HG02623 (cell line): ENCODE measurements at regions not wholly inside any gene's neighbourhood (a gene's known extent, or its start where the extent isn't known, plus 50 kb on each side); places are given as distances from the start of the nearest gene placed in this dataset.

Source experiments
- ATAC-seq: cut with Tn5 transposase; IDR thresholded peaks from one replicate; pipeline ENCODE4 v1.9.1; 2021; ENCODE audit warnings: moderate library complexity; ENCODE audit not compliant: unreplicated experiment

DNA sequence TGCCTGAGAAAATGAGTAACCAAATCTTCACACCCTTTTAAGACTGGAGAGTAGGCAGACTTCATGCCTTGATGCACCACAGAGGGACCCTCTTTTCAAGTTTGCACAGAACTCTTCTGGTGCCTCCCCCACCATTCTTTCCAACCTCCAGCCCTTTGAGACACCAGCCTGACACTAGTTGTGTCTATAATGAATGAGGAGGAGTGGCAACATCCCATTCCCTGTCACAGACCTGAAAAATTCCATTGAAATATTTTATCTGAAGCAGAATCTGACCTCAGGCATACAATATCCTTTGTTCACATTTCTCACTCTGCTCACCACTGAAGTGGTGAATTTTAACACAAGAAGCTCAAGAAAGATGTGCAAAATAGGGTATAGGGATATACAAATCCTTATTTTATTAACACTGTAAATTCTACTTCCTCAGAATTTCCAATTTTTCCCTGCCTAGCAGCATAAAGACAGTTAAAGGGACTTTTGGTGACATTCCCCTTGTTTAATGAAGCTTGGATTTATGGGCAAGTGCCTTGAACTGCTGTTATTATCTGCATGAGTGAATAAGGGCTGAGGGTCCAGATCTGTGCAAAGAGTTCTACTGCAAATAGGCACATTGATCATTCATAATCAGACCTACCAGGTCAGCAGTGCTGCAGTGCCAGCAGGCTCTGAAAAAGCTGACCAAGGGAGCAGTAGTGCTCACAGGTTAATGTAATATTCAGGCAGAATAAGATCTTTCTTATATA is 149.9 kb upstream of the PAQR3 start:
- ATAC-seq: no peak

GRCh38 chr4:79087071-79087470 is 147.8 kb upstream of the PAQR3 start:
- ATAC-seq: no peak

- ATAC-seq: no peak
Measured at GRCh38 chr4:79083406-79084010, 144.3 kb upstream of the PAQR3 start.

DNA sequence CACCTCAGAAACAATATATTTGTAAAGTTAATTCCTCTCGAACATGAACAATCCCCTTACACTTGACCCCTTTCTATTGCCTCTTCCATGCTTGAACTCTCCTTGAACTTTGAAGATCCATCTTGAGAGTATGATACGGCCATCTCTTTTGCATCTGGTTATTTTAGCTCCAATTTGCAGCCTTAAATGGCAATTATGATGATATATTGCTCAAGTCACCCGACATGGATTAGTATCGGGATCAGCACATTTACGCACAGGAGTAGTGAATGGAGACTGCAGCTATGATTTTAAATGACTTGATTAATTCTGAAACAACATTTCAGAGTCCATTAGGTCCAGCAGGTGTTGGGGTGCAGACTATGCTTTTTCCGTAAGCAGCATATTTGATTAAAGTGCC is 143.8 kb upstream of the PAQR3 start:
- no peak for ATAC-seq

DNA sequence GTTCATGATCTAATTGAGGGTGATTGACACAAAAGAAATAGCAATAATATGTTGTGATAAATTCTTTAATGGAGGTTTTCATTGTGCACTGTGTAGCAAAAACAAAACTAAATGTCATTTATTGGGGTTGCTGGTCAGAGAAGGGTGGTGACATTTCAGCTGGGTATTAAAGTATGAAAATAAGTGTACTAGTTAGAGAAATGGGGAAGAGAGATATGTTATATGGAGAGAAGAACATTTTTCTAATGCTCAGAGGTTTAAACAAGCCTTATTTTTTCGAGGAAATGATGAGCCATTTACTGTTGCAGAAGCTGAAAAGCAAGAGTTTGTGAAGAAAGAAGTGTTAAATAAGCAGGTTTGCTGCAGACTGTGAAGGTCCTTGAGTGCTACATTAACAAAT is 142.7 kb upstream of the PAQR3 start:
- ATAC-seq: no peak

- ATAC-seq: no peak
Measured at GRCh38 chr4:79078339-79078738, 139.1 kb upstream of the PAQR3 start.

- ATAC-seq: no peak
Measured at GRCh38 chr4:79074040-79074439, 134.8 kb upstream of the PAQR3 start.

DNA sequence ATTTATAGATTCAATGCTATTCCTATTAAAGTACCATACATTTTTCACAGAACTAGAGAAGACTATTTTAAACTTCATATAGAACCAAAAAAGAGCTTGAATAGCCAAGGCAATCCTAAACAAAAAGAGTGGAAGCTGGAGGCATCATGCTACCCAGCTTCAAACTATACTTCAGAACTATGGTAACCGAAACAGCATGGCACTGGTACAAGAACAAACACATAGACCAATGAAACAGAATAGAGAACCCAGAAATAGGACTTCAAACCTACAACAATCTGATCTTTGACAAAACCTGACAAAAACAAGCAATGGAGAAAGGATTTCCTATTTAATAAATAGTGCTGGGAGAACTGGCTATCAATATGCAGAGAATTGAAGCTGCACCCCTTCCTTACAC is 134.2 kb upstream of the PAQR3 start:
- ATAC-seq: no peak

DNA sequence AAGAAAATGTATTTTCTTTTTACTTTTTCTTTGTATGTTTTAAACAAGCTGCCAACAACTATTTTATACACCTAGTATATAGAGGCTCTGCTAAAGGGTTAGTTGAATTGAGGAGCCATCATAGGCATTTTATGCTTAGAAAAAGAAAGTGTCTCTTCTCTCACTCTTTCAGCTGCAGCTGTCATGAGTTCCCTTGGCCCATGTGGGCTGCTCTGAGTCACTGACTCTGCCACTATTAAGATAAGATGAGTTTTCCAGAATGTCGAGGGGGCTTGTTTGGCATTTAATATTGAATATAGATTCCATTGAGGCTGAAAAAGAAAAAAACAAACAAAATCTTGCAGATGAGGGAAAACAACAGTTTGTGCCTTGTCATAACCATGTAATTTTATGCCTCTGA is 126.0 kb upstream of the PAQR3 start:
- ATAC-seq: no peak

DNA sequence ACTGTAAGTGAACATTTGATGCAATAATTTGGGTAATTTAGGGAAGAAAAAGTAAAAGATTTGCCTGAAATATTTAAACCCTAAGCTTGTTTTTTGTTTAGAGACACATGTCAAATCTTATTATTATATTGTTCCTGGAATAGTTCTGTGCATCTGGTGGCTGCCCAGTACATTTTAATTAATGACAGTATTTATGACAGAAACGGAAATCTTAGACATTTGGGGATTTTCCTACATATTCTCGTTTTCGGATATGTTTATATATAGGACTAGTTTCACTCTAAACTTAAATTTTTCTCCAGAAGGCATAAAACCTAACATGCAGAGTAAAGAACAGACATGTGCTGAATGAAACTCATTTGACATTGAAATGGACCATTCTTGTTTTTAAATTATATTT is 125.6 kb upstream of the PAQR3 start:
- ATAC-seq: no peak

DNA sequence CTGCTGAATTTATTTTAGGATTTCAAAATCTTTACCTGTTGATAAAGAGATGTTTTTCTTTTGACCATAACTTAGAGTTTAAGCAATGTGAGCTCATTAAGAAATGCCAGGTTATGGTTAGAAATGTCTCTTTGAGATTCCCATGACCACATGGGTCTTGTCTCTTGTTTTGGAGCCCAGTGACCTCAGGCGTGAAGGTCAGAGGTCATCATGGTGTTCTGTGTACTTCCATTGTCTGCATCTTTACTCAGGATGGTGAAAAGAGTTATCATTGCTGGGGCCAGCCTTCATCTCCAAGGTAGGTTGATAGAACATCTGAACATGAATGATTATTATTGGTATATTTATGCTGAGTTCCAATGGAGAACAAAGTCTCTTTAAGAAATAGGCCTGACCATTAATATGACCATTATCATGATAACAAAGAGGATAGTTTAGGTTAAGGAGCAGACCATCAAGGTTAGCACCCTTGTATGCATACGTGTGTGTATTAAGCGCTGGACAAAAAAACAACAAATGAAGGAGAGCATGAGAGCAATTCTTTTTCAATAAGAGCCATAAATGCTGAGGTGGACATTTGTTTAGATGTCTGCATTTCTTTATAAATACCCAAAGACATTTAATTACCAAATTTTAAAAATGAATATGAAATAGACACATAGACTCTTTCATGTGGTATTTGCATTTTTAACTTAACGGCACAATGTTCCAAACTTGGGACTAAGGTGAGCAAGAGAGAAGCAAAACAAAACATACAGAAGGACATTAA is 120.6 kb upstream of the PAQR3 start:
- no peak for ATAC-seq

DNA sequence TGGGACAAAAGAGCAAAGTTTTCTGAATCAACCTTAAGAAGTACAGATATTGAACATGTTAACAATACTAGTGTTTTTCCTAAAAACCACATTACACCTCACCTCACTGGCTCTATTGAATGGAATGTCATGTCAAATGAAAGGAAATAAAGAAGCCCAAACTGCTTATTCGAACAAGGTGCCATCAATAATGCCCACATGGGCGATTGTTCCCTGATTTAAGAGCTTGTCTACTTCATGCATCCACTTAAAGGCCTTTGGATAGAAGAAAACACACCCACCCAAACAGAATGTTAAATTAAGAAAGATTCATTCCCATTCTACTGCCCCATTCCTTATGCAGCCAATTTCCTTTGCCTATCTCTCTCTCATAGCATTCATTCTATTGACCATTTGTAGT is 118.5 kb upstream of the PAQR3 start:
- ATAC-seq: no peak

- ATAC-seq: no peak
Measured at GRCh38 chr4:79053754-79054153, 114.5 kb upstream of the PAQR3 start.

- ATAC-seq: no peak
Measured at GRCh38 chr4:79050541-79050880, 111.3 kb upstream of the PAQR3 start.

- ATAC-seq: no peak
Measured at GRCh38 chr4:79049840-79050540, 110.8 kb upstream of the PAQR3 start.

GRCh38 chr4:79048878-79049277 is 109.6 kb upstream of the PAQR3 start:
- no peak for ATAC-seq

- no peak for ATAC-seq
Measured at GRCh38 chr4:79047316-79047715, 108.1 kb upstream of the PAQR3 start.

DNA sequence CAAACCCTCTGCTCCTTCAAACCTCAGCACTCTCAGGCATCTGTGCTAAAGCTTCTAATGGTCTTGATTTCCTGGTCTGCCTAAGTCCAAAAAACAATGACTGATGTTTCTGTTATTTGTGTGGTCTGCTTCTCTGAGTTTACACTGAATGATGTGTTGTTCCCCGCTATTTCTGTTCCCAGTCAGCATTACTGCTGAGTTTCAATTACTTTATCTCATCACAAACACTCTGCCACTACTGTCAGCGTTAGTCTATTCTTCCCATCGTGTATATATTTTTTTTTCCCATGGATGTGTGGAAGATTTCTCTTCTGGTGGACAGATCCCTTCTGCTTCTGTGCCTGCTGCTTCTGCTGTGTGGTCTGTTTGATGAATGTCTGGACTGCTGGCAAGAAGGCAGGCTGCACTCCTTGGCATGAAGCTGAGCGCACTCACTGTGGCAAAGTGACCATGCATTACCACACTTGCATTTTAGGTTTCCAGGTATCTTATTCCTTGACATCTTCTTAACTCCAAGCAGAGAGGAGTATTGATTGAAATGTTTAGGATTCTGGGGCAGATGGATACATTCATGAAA is 106.9 kb upstream of the PAQR3 start:
- no peak for ATAC-seq

DNA sequence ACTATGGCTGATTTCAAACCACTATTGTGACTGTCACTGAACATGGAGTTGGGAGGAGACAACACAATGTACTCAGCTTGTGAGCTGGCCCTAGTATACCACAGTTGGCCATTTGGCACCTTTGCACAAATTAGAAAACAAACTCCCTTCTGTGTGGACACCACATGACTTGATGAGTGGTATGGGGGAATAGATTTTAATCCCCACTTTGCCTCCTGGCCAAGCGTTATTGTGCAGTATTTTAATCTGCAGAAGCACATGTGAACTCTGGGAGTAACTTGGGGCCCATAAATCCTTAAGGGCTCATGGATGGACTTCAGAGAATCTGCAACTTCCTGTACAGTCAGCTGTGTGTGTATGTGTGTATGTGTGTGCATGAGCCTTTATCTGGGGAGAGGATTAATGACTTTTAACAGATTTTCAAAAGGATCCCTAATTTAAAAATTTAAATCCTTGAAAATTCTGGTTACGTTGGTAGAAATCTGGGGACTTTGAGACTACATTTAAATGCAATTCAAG is 105.0 kb upstream of the PAQR3 start:
- ATAC-seq: no peak

DNA sequence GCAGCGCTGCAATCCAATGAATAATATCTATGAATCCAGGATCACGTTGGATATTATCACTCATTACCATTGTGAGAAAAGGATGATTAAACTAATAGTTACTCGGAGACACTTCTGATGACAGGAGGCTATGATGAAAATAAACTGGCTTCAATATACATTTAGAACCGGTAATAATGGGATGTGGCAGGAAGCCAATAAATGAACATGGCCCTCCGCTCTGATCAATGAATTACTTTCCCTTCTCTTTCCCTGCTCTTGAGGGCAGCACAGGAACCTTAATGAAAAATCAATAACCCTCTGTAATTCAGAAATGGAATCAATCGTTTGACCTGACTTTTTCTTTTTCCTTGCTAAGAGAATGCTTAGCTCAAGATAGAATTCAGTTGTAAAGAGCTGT is 103.9 kb upstream of the PAQR3 start:
- no peak for ATAC-seq

GRCh38 chr4:79042079-79042674 is 102.9 kb upstream of the PAQR3 start:
- no peak for ATAC-seq
